Lower leg skin (tissue), 4 donors: ENCODE measurements at regions not wholly inside any gene's neighbourhood (a gene's known extent, or its start where the extent isn't known, plus 50 kb on each side); places are given as distances from the start of the nearest gene placed in this dataset.

Experiments
- DNase-seq, 2 donors: peaks; one replicate each; pipeline ENCODE4 v3.0.0-alpha.2; 2019; ENCODE audit warnings: low spot score in 2 of 2
- H3K4me3 ChIP-seq: fragments of 200-600 bp; sonication (generic); 2 replicates; pipeline ENCODE4 v1.5.1; 2017; ENCODE audit warnings: mild to moderate bottlenecking, low read depth; ENCODE audit not compliant: poor library complexity, severe bottlenecking
- CTCF ChIP-seq, 3 donors: fragments of 450-650 bp; IDR thresholded peaks; one replicate each; pipeline ENCODE4 v1.5.1; 2016; ENCODE audit warnings: antibody characterized with exemption in 3 of 3, mild to moderate bottlenecking in 3 of 3, moderate library complexity in 2 of 3
- POLR2A ChIP-seq, 2 donors: fragments of 450-650 bp; IDR thresholded peaks; one replicate each; pipeline ENCODE4 v1.6.1; 2016 to 2017; ENCODE audit warnings: antibody characterized with exemption in 2 of 2, mild to moderate bottlenecking in 1 of 2, moderate library complexity in 1 of 2
- WGBS, 2 donors: methylation state at CpG; one replicate each; pipeline ENCODE4 v1.1.5; 2018; 5-methylcytosine and 5-hydroxymethylcytosine counted together
- intact Hi-C: fragments of 100-400 bp; cut with DNase I; formaldehyde crosslinking; loops from one replicate; pipeline ENCODE4 v1.15.0; 2023; ENCODE audit warnings: low total_unique reads

- no peak for DNase-seq
- intact Hi-C loops: no loop called here
- no peak overlapping the region for H3K4me3 ChIP-seq
- 95% methylated on average over 2 of the region's 2 CpGs for WGBS, 2 donors
- no peak for TF ChIP-seq POLR2A (IDR thresholded peaks at IDR 0.05)
- TF ChIP-seq CTCF (IDR thresholded peaks at IDR 0.05): no peak
Measured at GRCh38 chr17:72492494-72492893, 371.7 kb downstream of the SOX9 start.

GRCh38 chr17:72492941-72493340 is 372.1 kb downstream of the SOX9 start:
- 85 to 86% methylated on average over 5 of the region's 5 CpGs for WGBS, 2 donors
- TF ChIP-seq POLR2A (IDR thresholded peaks at IDR 0.05): no peak
- TF ChIP-seq CTCF (IDR thresholded peaks at IDR 0.05): no peak
- no peak for DNase-seq
- intact Hi-C loops: no loop called here
- H3K4me3 ChIP-seq: no peak overlapping the region

GRCh38 chr17:72494566-72494965 is 373.7 kb downstream of the SOX9 start:
- TF ChIP-seq POLR2A (IDR thresholded peaks at IDR 0.05): no peak
- TF ChIP-seq CTCF (IDR thresholded peaks at IDR 0.05): no peak
- H3K4me3 ChIP-seq: no peak overlapping the region
- no peak for DNase-seq
- 67 to 78% methylated on average over 2 of the region's 2 CpGs for WGBS, 2 donors
- intact Hi-C loops: no loop called here

GRCh38 chr17:72496461-72496860 is 375.6 kb downstream of the SOX9 start:
- TF ChIP-seq CTCF (IDR thresholded peaks at IDR 0.05) (no peak), POLR2A (IDR thresholded peaks at IDR 0.05) (no peak)
- DNase-seq: no peak
- intact Hi-C loops: no loop called here
- no peak overlapping the region for H3K4me3 ChIP-seq
- 86 to 88% methylated on average over 6 of the region's 6 CpGs for WGBS, 2 donors

GRCh38 chr17:72497915-72498314 is 377.1 kb downstream of the SOX9 start:
- H3K4me3 ChIP-seq: no peak overlapping the region
- WGBS, 2 donors: 88 to 95% methylated on average over 3 of the region's 3 CpGs
- TF ChIP-seq POLR2A (IDR thresholded peaks at IDR 0.05) (no peak), CTCF (IDR thresholded peaks at IDR 0.05) (no peak)
- intact Hi-C loops: no loop called here
- no peak for DNase-seq

GRCh38 chr17:72498364-72499210 is 377.8 kb downstream of the SOX9 start:
- TF ChIP-seq CTCF (IDR thresholded peaks at IDR 0.05) (no peak), POLR2A (IDR thresholded peaks at IDR 0.05) (no peak)
- DNase-seq: no peak
- no peak overlapping the region for H3K4me3 ChIP-seq
- 78 to 79% methylated on average over 4 of the region's 4 CpGs for WGBS, 2 donors
- intact Hi-C loops: no loop called here
